ENCODE measurements at regions not wholly inside any gene's neighbourhood (a gene's known extent, or its start where the extent isn't known, plus 50 kb on each side); places are given as distances from the start of the nearest gene placed in this dataset.

- Histone ChIP-seq H3K9me3 (ENCODE audit: control extremely low read depth in 1 of 3, control insufficient read depth in 2 of 3, insufficient read depth in 1 of 3, low read length in 2 of 3) (no peaks in the 10 kb centered on the region), H3K4me1 (ENCODE audit: control insufficient read depth in 2 of 2, insufficient read depth in 2 of 2, low read length in 2 of 2) (no peaks in the 10 kb centered on the region), H3K36me3 (replicated peaks in 1 of 2; ENCODE audit: control extremely low read depth in 1 of 2, control insufficient read depth in 1 of 2, extremely low read depth in 1 of 2, insufficient read depth in 2 of 2, low read length in 1 of 2) (no peaks in the 10 kb centered on the region), H3K27me3 (replicated peaks in 1 of 4; ENCODE audit: control extremely low read depth in 1 of 4, control insufficient read depth in 3 of 4, insufficient read depth in 4 of 4, low read length in 3 of 4) (no peaks in the 10 kb centered on the region), H3K27ac (ENCODE audit: low read length in 2 of 2) (no peak overlapping the region), H4K20me1 (ENCODE audit: control insufficient read depth, insufficient read depth, low read length, poor library complexity, severe bottlenecking) (no peaks in the 10 kb centered on the region), H3K4me2 (replicated peaks; ENCODE audit: low read depth, low read length, poor library complexity, severe bottlenecking) (no peak overlapping the region), H2AFZ (ENCODE audit: insufficient read depth, low read depth, low read length, poor library complexity, severe bottlenecking) (no peak overlapping the region), H3K79me2 (ENCODE audit: control insufficient read depth, insufficient read depth, low read length) (no peaks in the 10 kb centered on the region), H3K9ac (ENCODE audit: low read length) (no peak overlapping the region), H3K4me3 (ENCODE audit: control extremely low read depth in 1 of 5, extremely low read depth in 1 of 5, insufficient read depth in 1 of 5, low read depth in 2 of 5, low read length in 4 of 5) (no peak overlapping the region)
- peaks cover 9% of the 10 kb centered on the region for H3K4me1 Mint-ChIP-seq
- TF ChIP-seq EZH2 (IDR thresholded peaks at IDR 0.05; ENCODE audit: borderline replicate concordance, insufficient read depth, low read depth, low read length, poor library complexity, severe bottlenecking) (no peak), CTCF (IDR thresholded peaks at IDR 0.05) (no peak)
- no peak overlapping the region for H3K27ac Mint-ChIP-seq
- H3K4me3 Mint-ChIP-seq = no peak overlapping the region
- ATAC-seq (ENCODE audit: low read depth) = no peak
- H3K27me3 Mint-ChIP-seq = no peaks in the 10 kb centered on the region
- H3K9me3 Mint-ChIP-seq (ENCODE audit: insufficient read depth) = no peaks in the 10 kb centered on the region
- intact Hi-C loops (cut with micrococcal nuclease) = no loop called here
- POLR2A ChIA-PET = interaction anchor here (0.6 kb wide), 2 partner anchors 30 to 56 kb away, joined by 3 to 4 read pairs; partner anchors contain the start of gene USPL1
- CTCF ChIA-PET = no interaction called here
- 82% methylated on average over 4 of the region's 4 CpGs for WGBS (ENCODE audit: insufficient coverage)
- no peak for DNase-seq
These were observed 56.2 kb upstream of the USPL1 start for GRCh38 chr13:30561511-30561910.

GRCh38 chr13:30564489-30564888 is 53.2 kb upstream of the USPL1 start:
- TF ChIP-seq EZH2 (IDR thresholded peaks at IDR 0.05; ENCODE audit: borderline replicate concordance, insufficient read depth, low read depth, low read length, poor library complexity, severe bottlenecking) (no peak), CTCF (IDR thresholded peaks at IDR 0.05) (no peak)
- Histone ChIP-seq H3K4me1 (ENCODE audit: control insufficient read depth in 2 of 2, insufficient read depth in 2 of 2, low read length in 2 of 2) (no peaks in the 10 kb centered on the region), H2AFZ (ENCODE audit: insufficient read depth, low read depth, low read length, poor library complexity, severe bottlenecking) (no peak overlapping the region), H3K9ac (ENCODE audit: low read length) (no peak overlapping the region), H3K27me3 (replicated peaks in 1 of 4; ENCODE audit: control extremely low read depth in 1 of 4, control insufficient read depth in 3 of 4, insufficient read depth in 4 of 4, low read length in 3 of 4) (no peaks in the 10 kb centered on the region), H3K9me3 (ENCODE audit: control extremely low read depth in 1 of 3, control insufficient read depth in 2 of 3, insufficient read depth in 1 of 3, low read length in 2 of 3) (no peaks in the 10 kb centered on the region), H3K27ac (ENCODE audit: low read length in 2 of 2) (no peak overlapping the region), H4K20me1 (ENCODE audit: control insufficient read depth, insufficient read depth, low read length, poor library complexity, severe bottlenecking) (no peaks in the 10 kb centered on the region), H3K4me2 (replicated peaks; ENCODE audit: low read depth, low read length, poor library complexity, severe bottlenecking) (no peak overlapping the region), H3K4me3 (ENCODE audit: control extremely low read depth in 1 of 5, extremely low read depth in 1 of 5, insufficient read depth in 1 of 5, low read depth in 2 of 5, low read length in 4 of 5) (no peak overlapping the region), H3K79me2 (ENCODE audit: control insufficient read depth, insufficient read depth, low read length) (no peaks in the 10 kb centered on the region), H3K36me3 (replicated peaks in 1 of 2; ENCODE audit: control extremely low read depth in 1 of 2, control insufficient read depth in 1 of 2, extremely low read depth in 1 of 2, insufficient read depth in 2 of 2, low read length in 1 of 2) (no peaks in the 10 kb centered on the region)
- Mint-ChIP-seq H3K9me3 (ENCODE audit: insufficient read depth) (no peaks in the 10 kb centered on the region), H3K27ac (no peak overlapping the region), H3K4me1 (peaks cover 9% of the 10 kb centered on the region), H3K4me3 (no peak overlapping the region), H3K27me3 (no peaks in the 10 kb centered on the region)
- ATAC-seq (ENCODE audit: low read depth) = no peak
- CTCF ChIA-PET = interaction anchor here (1.0 to 1.6 kb wide), 2 partner anchors 17 to 432 kb away, joined by 3 read pairs; no protein-coding TSS in a partner anchor
- intact Hi-C loops (cut with micrococcal nuclease) = no loop called here
- POLR2A ChIA-PET = no interaction called here
- no CpG with 5 or more reads among the region's 2 CpGs for WGBS (ENCODE audit: insufficient coverage)
- no peak for DNase-seq

Measured in B cell (primary cell).